ENCODE measurements at regions not wholly inside any gene's neighbourhood (a gene's known extent, or its start where the extent isn't known, plus 50 kb on each side); places are given as distances from the start of the nearest gene placed in this dataset.

- no peak for DNase-seq (ENCODE audit: low read depth in 2 of 2)
Measured at GRCh38 chr10:124146483-124146882, 53.1 kb upstream of the CHST15 start.

DNA sequence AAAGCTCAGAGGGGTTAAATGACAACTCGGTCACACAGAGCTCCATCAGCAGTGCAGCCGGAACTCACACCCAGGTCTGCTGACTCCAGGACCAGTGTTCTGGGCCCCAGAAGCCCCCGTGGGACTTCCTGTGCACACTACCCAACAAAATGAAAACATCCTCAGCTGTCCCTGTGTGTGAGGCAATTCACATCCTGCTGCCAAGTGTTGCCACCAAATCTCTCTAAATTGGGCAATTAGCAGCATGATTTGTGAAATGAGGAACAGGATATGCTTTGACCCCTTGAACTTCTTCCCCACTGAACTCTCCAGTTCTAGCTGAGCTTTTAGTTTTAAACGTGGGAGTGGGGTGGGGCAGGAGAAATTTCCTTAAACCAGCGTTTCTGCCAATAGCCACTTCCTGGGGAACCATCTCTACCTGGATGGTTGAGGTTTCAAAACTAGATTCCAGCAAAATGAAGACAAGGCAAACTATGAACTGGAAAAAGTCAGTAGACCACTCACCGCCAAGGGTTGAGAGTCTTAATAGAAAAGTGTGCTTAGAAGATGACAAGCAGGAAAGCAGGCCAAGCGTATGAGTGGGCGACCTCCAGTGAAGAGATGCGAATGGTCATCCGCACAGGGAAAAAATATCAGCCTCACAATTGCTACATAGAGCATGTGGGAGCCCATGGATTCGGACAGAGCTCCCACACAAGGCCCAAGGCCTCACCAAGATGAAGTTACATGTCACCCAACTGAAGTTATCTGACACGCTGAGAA is 51.9 kb upstream of the CHST15 start:
- DNase-seq (ENCODE audit: low read depth in 2 of 2) = no peak

- DNase-seq (ENCODE audit: low read depth in 2 of 2) = no peak
Measured at GRCh38 chr10:124144536-124144935, 51.1 kb upstream of the CHST15 start.

- no peak for DNase-seq (ENCODE audit: low read depth in 2 of 2)
Measured at GRCh38 chr10:124143721-124144120, 50.3 kb upstream of the CHST15 start.

Data from fibroblast of skin of left quadriceps (primary cell).